ENCODE measurements at regions not wholly inside any gene's neighbourhood (a gene's known extent, or its start where the extent isn't known, plus 50 kb on each side); places are given as distances from the start of the nearest gene placed in this dataset.

DNA sequence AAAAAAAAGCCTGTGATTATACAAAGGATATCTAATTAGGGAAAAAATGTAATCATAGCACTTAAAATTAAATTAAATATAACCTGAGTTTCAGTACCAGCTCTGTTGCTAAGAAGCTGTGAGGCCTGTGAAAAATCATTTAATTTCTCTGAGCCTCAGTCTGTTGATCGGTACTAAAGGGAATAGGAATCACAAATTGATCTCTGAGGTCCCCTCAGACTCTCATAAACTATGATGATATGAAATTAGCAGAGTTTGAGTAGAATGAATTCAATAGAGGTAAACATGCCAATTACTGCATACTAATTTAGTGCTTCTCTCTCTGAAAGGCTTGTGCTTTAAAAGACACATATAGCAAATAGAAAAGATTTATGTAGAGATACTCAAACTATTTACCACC lies 416.8 kb upstream of the NCAM2 start:
- Histone ChIP-seq H3K27ac (no peak overlapping the region), H3K36me3 (no peaks in the 10 kb centered on the region), H3K4me3 (no peak overlapping the region), H3K4me1 (no peaks in the 10 kb centered on the region), H3K27me3 (no peaks in the 10 kb centered on the region), H3K9me3 (peaks cover 0 to 7% (median 0%) of the 10 kb centered on the region in 12 donors)
- 75 to 87% (median 77%) methylated on average over 1 of the region's 1 CpG for WGBS, 4 donors
- no peak for DNase-seq
- ATAC-seq: no peak
- TF ChIP-seq POLR2A (IDR thresholded peaks at IDR 0.05): no peak
- no peak for TF ChIP-seq CTCF (IDR thresholded peaks at IDR 0.05)
- intact Hi-C loops (cut with DNase I): no loop called here

DNA sequence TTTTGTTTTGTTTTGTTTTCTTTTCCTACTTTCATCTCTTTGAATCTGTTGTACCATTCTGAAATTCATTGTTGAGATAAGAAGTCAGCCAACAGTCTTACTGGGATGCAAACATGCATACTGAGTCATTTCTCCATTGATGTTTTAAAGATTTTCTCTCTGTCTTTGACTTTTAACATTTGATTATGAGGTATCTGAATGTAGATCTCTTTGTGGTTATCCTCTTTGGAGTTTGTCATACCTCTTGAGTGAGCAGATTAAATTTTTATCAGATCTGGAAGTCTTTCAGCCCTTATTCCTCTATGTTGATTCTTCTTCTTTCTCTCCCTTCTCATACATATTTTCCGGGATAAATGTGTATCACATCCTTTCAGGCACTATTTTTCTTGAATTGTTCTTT lies 406.9 kb upstream of the NCAM2 start:
- ATAC-seq (no peak), DNase-seq (no peak)
- no peak overlapping the region for H3K4me3 ChIP-seq
- no peak overlapping the region for H3K27ac ChIP-seq
- H3K27me3 ChIP-seq: no peaks in the 10 kb centered on the region
- intact Hi-C loops (cut with DNase I): no loop called here
- no peaks in the 10 kb centered on the region for H3K36me3 ChIP-seq
- WGBS, 4 donors: 64 to 79% (median 66%) methylated on average over 1 of the region's 1 CpG
- no peaks in the 10 kb centered on the region for H3K4me1 ChIP-seq
- TF ChIP-seq CTCF (IDR thresholded peaks at IDR 0.05) (no peak), POLR2A (IDR thresholded peaks at IDR 0.05) (no peak)
- peaks cover 0 to 10% (median 0%) of the 10 kb centered on the region in 12 donors for H3K9me3 ChIP-seq

GRCh38 chr21:20592463-20592862 lies 405.7 kb upstream of the NCAM2 start:
- H3K4me1 ChIP-seq: no peaks in the 10 kb centered on the region
- TF ChIP-seq POLR2A (IDR thresholded peaks at IDR 0.05): no peak
- no peak overlapping the region for H3K27ac ChIP-seq
- H3K36me3 ChIP-seq: no peaks in the 10 kb centered on the region
- H3K4me3 ChIP-seq: no peak overlapping the region
- H3K27me3 ChIP-seq: no peaks in the 10 kb centered on the region
- DNase-seq: no peak
- ATAC-seq: no peak
- peaks cover 0 to 10% (median 0%) of the 10 kb centered on the region in 12 donors for H3K9me3 ChIP-seq
- intact Hi-C loops (cut with DNase I): no loop called here

- ATAC-seq (no peak), DNase-seq (no peak)
- Histone ChIP-seq H3K9me3 (peaks cover 0 to 6% (median 0%) of the 10 kb centered on the region in 12 donors), H3K27ac (no peak overlapping the region), H3K36me3 (no peaks in the 10 kb centered on the region), H3K4me3 (no peak overlapping the region), H3K27me3 (no peaks in the 10 kb centered on the region), H3K4me1 (no peaks in the 10 kb centered on the region)
- intact Hi-C loops (cut with DNase I): no loop called here
- TF ChIP-seq POLR2A (IDR thresholded peaks at IDR 0.05) (no peak), CTCF (IDR thresholded peaks at IDR 0.05) (no peak)
- 74 to 89% (median 81%) methylated on average over 3 of the region's 3 CpGs for WGBS, 4 donors
Observed at GRCh38 chr21:20603236-20603635, 395.0 kb upstream of the NCAM2 start.

DNA sequence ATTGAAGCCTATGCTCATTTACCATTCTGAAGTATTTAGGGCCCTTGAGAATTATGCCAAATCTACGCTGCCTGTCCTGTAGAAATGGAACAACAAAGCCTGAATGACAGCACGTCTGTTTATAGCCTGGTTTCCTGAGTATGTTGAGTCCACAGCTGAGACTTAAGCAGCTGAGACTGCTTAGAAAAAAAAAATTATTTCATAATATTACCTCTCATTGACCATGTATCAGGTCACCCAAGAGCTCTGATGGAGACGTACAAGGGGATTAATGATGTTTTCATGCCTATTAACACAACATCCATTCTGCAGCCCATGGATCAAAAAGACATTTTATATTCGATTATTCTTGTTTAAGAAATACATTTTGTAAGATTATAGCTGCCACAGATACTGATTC lies 387.2 kb upstream of the NCAM2 start:
- DNase-seq: no peak

More for the DNA sequence above, 387.2 kb upstream of the NCAM2 start:
- Histone ChIP-seq H3K9me3 (peaks cover 0 to 3% (median 0%) of the 10 kb centered on the region in 12 donors), H3K4me3 (no peak overlapping the region), H3K27ac (no peak overlapping the region), H3K4me1 (no peaks in the 10 kb centered on the region), H3K36me3 (no peaks in the 10 kb centered on the region), H3K27me3 (no peaks in the 10 kb centered on the region)
- TF ChIP-seq POLR2A (IDR thresholded peaks at IDR 0.05) (no peak), CTCF (IDR thresholded peaks at IDR 0.05) (no peak)
- WGBS, 4 donors: 72 to 76% (median 72%) methylated on average over 4 of the region's 4 CpGs
- intact Hi-C loops (cut with DNase I): no loop called here
- no peak for ATAC-seq

Data from heart left ventricle (tissue), 16 donors.